Endothelial cell (in vitro differentiated cells): ENCODE measurements at regions not wholly inside any gene's neighbourhood (a gene's known extent, or its start where the extent isn't known, plus 50 kb on each side); places are given as distances from the start of the nearest gene placed in this dataset.

ENCODE experiments used
- DNase-seq: peaks from one replicate; pipeline ENCODE4 v3.0.0; 2021; ENCODE audit warnings: low spot score
- H3K27ac Mint-ChIP-seq: one replicate; pipeline ENCODE4 v1.8.0; 2021; ENCODE audit warnings: mixed read lengths, inconsistent platforms; ENCODE audit not compliant: unreplicated experiment
- H3K27me3 Mint-ChIP-seq: one replicate; pipeline ENCODE4 v1.8.0; 2021; ENCODE audit warnings: mild to moderate bottlenecking, moderate library complexity, mixed read lengths, inconsistent platforms; ENCODE audit not compliant: unreplicated experiment
- H3K36me3 Mint-ChIP-seq: one replicate; pipeline ENCODE4 v1.8.0; 2021; ENCODE audit warnings: mild to moderate bottlenecking, low read depth, mixed read lengths, inconsistent platforms; ENCODE audit not compliant: unreplicated experiment
- H3K4me1 Mint-ChIP-seq: one replicate; pipeline ENCODE4 v1.8.0; 2021; ENCODE audit warnings: mild to moderate bottlenecking, mixed read lengths, inconsistent platforms; ENCODE audit not compliant: unreplicated experiment
- H3K4me3 Mint-ChIP-seq: one replicate; pipeline ENCODE4 v1.8.0; 2021; ENCODE audit warnings: mild to moderate bottlenecking, mixed read lengths, inconsistent platforms; ENCODE audit not compliant: unreplicated experiment
- H3K9me3 Mint-ChIP-seq: one replicate; pipeline ENCODE4 v1.8.0; 2021; ENCODE audit warnings: mixed read lengths, inconsistent platforms; ENCODE audit not compliant: unreplicated experiment
- TF ChIP-seq, protein P1 (sequence below): fragments of 200-600 bp; sonication (generic); IDR thresholded peaks from one replicate; pipeline ENCODE4 v1.5.0; 2021; ENCODE audit warnings: antibody characterized with exemption; ENCODE audit not compliant: unreplicated experiment

DNA sequence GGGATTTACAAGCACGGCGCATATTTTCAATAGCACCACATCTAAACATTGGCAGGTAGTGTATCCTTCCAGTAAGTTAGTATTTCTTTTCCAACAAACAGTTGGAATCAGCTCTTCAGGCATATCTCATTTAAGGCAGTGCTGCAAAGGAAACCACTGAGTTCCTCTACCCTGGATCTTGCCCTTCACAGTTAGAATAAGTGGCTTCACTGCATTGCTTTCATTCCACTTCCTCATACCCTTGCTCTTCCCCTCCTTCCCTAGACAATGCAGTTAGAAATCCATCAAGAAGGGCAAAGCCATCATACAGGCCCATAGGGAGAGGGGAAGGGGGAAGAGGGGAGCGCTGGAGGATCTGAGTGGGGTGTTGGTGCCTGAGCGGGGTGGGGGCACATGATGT is 173.7 kb downstream of the FBXO15 start:
- no peaks in the 10 kb centered on the region for H3K9me3 Mint-ChIP-seq
- H3K4me1 Mint-ChIP-seq: no peaks in the 10 kb centered on the region
- TF ChIP-seq, protein P1, sequence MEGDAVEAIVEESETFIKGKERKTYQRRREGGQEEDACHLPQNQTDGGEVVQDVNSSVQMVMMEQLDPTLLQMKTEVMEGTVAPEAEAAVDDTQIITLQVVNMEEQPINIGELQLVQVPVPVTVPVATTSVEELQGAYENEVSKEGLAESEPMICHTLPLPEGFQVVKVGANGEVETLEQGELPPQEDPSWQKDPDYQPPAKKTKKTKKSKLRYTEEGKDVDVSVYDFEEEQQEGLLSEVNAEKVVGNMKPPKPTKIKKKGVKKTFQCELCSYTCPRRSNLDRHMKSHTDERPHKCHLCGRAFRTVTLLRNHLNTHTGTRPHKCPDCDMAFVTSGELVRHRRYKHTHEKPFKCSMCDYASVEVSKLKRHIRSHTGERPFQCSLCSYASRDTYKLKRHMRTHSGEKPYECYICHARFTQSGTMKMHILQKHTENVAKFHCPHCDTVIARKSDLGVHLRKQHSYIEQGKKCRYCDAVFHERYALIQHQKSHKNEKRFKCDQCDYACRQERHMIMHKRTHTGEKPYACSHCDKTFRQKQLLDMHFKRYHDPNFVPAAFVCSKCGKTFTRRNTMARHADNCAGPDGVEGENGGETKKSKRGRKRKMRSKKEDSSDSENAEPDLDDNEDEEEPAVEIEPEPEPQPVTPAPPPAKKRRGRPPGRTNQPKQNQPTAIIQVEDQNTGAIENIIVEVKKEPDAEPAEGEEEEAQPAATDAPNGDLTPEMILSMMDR: no peak
- no peak overlapping the region for H3K4me3 Mint-ChIP-seq
- no peaks in the 10 kb centered on the region for H3K36me3 Mint-ChIP-seq
- DNase-seq: no peak
- no peak overlapping the region for H3K27ac Mint-ChIP-seq
- H3K27me3 Mint-ChIP-seq: peaks cover 5% of the 10 kb centered on the region

DNA sequence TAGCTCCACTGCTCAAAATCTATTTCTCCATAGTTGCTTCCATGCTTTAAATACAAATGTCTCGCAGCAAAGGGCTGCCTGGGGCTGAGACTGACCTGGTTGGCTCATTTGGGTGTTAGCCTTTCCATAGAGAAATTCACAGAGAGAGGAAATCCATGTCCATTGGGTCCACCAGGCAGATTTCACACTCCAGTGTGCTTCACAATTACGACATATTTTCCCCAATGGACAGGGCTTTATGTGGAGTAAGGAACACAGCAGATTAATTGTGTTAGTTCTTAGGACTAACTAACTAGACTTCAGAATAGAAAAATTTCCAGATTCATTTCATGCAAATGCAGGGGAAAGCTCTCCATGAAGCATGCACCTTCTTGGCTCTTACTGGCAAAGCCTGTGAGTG is 180.7 kb downstream of the FBXO15 start:
- peaks cover 6% of the 10 kb centered on the region for H3K36me3 Mint-ChIP-seq
- no peaks in the 10 kb centered on the region for H3K27me3 Mint-ChIP-seq
- no peaks in the 10 kb centered on the region for H3K4me1 Mint-ChIP-seq
- no peak overlapping the region for H3K4me3 Mint-ChIP-seq
- TF ChIP-seq, protein P1: no peak
- H3K9me3 Mint-ChIP-seq: no peaks in the 10 kb centered on the region
- DNase-seq: no peak
- H3K27ac Mint-ChIP-seq: no peak overlapping the region

DNA sequence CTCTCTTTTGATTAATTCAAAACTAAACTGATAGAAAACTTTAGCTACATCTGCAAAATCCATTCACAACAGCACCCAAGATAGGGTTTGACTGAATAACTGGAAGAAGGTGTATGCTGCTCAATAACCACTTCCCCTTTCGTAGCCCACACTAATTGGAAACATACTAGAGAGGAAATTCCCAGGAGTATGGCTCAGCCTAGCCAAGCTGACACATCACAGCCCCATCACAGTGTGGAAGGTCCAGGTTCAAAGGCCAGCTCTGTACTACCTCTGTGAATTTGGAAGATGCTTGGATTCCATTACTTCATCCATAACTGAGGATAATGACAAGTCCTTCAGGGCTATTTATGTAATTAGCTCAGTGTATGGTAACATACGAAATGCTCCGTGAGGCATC is 185.4 kb downstream of the FBXO15 start:
- H3K36me3 Mint-ChIP-seq: peaks cover 6% of the 10 kb centered on the region
- H3K9me3 Mint-ChIP-seq: no peaks in the 10 kb centered on the region
- no peak overlapping the region for H3K4me3 Mint-ChIP-seq
- no peak for DNase-seq
- no peak overlapping the region for H3K27ac Mint-ChIP-seq
- no peaks in the 10 kb centered on the region for H3K27me3 Mint-ChIP-seq
- H3K4me1 Mint-ChIP-seq: no peaks in the 10 kb centered on the region
- TF ChIP-seq, protein P1: no peak

DNA sequence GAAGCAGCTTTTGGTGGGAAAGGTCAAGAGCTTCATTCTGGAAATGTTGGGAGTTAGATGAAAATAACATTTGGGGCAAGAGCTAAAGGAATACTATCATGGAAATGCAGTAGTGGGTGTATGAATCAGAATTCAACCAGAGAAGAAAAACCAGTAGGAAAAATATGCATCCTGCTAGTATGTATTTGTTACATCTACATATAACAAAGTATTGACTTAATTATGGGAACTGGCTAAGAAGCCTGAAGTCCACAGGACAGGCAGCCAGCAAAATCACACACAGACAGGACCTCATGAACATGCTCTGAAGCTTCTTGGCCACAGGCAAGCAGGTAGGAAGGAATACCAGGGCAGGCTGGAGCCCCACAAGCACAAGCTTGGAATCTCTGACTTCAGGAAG is 185.8 kb downstream of the FBXO15 start:
- H3K27ac Mint-ChIP-seq: no peak overlapping the region
- H3K4me3 Mint-ChIP-seq: no peak overlapping the region
- no peaks in the 10 kb centered on the region for H3K4me1 Mint-ChIP-seq
- TF ChIP-seq, protein P1: no peak
- peaks cover 6% of the 10 kb centered on the region for H3K36me3 Mint-ChIP-seq
- H3K9me3 Mint-ChIP-seq: no peaks in the 10 kb centered on the region
- DNase-seq: no peak
- no peaks in the 10 kb centered on the region for H3K27me3 Mint-ChIP-seq

DNA sequence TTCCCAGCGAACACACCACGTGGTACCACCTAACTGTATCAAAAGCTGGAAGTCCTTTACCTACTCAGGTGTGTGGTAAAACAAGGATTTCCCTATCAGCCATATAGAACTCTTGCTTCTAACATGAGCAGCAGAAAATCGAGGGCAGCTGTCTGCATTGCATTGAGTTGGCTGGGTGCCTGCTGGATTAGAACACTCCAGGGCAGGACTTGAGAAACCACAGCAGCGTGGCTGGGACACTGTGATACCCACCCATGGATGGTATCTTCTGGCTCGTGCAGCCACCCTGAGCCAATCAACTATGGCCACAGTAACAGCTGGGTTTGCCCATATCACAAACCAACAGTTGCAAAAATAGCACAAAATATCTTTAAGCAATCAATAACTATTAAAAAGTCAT is 188.3 kb downstream of the FBXO15 start:
- Mint-ChIP-seq H3K27ac (no peak overlapping the region), H3K4me3 (no peak overlapping the region), H3K27me3 (no peaks in the 10 kb centered on the region), H3K36me3 (no peaks in the 10 kb centered on the region), H3K4me1 (no peaks in the 10 kb centered on the region), H3K9me3 (no peaks in the 10 kb centered on the region)
- no peak for DNase-seq
- TF ChIP-seq, protein P1: no peak
